Right lobe of liver (tissue), 4 donors: ENCODE measurements at regions not wholly inside any gene's neighbourhood (a gene's known extent, or its start where the extent isn't known, plus 50 kb on each side); places are given as distances from the start of the nearest gene placed in this dataset.

Experiments used
- POLR2A ChIP-seq: fragments of 450-650 bp; IDR thresholded peaks from one replicate; pipeline ENCODE4 v1.6.1; 2017; ENCODE audit warnings: antibody characterized with exemption, mild to moderate bottlenecking
- TF ChIP-seq, protein P1 (sequence below), 4 donors: fragments of 200-600 bp in 3 of 4; fragments of 450-650 bp in 1 of 4; IDR thresholded peaks; one replicate each; pipeline versions ENCODE4 v1.5.1 to v1.8.0; 2016 to 2022; ENCODE audit warnings: antibody characterized with exemption in 4 of 4, mild to moderate bottlenecking in 2 of 4
- donor health status: DM: no; HTN: no; CAD: no.
- donor health status: DM: no; HTN: no; CAD: no.
- donor health status: DM: no; HTN: yes; CAD: no.

DNA sequence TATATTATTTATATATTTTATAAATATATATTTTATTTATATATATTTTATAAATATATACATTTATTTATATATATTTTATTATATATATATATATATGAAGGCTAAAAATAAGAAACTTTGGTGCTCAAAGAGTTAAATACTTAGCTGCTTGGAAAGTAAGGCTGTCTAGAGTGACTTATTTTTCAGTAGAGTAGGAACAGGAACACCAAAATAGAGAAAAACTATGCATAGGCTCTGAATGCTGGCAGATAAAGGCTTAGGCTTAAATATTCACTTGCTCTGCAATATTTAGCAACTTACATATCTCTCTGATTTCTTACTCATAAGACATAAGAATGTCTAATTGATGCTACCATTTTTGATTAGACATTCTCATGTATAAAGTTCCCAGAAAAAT lies 991.2 kb downstream of the VRK1 start:
- TF ChIP-seq POLR2A = no peak
- TF ChIP-seq, protein P1, sequence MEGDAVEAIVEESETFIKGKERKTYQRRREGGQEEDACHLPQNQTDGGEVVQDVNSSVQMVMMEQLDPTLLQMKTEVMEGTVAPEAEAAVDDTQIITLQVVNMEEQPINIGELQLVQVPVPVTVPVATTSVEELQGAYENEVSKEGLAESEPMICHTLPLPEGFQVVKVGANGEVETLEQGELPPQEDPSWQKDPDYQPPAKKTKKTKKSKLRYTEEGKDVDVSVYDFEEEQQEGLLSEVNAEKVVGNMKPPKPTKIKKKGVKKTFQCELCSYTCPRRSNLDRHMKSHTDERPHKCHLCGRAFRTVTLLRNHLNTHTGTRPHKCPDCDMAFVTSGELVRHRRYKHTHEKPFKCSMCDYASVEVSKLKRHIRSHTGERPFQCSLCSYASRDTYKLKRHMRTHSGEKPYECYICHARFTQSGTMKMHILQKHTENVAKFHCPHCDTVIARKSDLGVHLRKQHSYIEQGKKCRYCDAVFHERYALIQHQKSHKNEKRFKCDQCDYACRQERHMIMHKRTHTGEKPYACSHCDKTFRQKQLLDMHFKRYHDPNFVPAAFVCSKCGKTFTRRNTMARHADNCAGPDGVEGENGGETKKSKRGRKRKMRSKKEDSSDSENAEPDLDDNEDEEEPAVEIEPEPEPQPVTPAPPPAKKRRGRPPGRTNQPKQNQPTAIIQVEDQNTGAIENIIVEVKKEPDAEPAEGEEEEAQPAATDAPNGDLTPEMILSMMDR (IDR thresholded peaks at IDR 0.05) = no peak
